A673 (cell line): ENCODE measurements at regions not wholly inside any gene's neighbourhood (a gene's known extent, or its start where the extent isn't known, plus 50 kb on each side); places are given as distances from the start of the nearest gene placed in this dataset.

Experiments
- BruUV-seq: library from RNA; stranded (reverse); fragments of 400-500 nt; replicated peaks from 2 replicates; lab custom pipeline; 2021; lab: Mats Ljungman, UMichigan
- CTCF ChIA-PET: fragments of 300-600 bp; sonication (Branson Sonifier 250); formaldehyde crosslinking; loops from one replicate; lab custom pipeline; 2022; ENCODE audit warnings: antibody characterized with exemption; lab: Charles Lee
- POLR2A ChIA-PET: fragments of 300-600 bp; sonication (Branson Sonifier 250); formaldehyde crosslinking; loops from one replicate; lab custom pipeline; 2022; ENCODE audit warnings: antibody characterized with exemption; ENCODE audit not compliant: low non-redundant PET; lab: Charles Lee
- DNase-seq: peaks from one replicate; pipeline ENCODE4 v3.0.0-alpha.2; 2015; ENCODE audit warnings: low spot score
- H3K27ac ChIP-seq: fragments of 200-600 bp; sonication (generic); 2 replicates; pipeline ENCODE4 v1.5.1; 2016; ENCODE audit warnings: mixed run types, low read depth, mild to moderate bottlenecking, mixed read lengths, antibody characterized with exemption, low read length; ENCODE audit not compliant: poor library complexity, severe bottlenecking
- H3K27me3 ChIP-seq: fragments of 200-600 bp; sonication (generic); replicated peaks from 2 replicates; pipeline ENCODE4 v1.6.1; 2017; ENCODE audit warnings: mixed run types, low read depth, mild to moderate bottlenecking, mixed read lengths, antibody characterized with exemption, low read length; ENCODE audit not compliant: insufficient read depth, poor library complexity
- H3K36me3 ChIP-seq: fragments of 200-600 bp; sonication (generic); 2 replicates; pipeline ENCODE4 v1.6.1; 2016; ENCODE audit warnings: mixed run types, mild to moderate bottlenecking, mixed read lengths, antibody characterized with exemption, low read length; ENCODE audit not compliant: insufficient read depth, poor library complexity, severe bottlenecking
- H3K4me1 ChIP-seq: fragments of 200-600 bp; sonication (generic); 2 replicates; pipeline ENCODE4 v1.6.1; 2017; ENCODE audit warnings: mixed run types, mild to moderate bottlenecking, mixed read lengths, antibody characterized with exemption, low read length; ENCODE audit not compliant: insufficient read depth, poor library complexity, severe bottlenecking
- H3K4me3 ChIP-seq: fragments of 200-600 bp; sonication (generic); 2 replicates; pipeline ENCODE4 v1.5.1; 2016; ENCODE audit warnings: low read depth, mixed run types, mild to moderate bottlenecking, mixed read lengths, low read length; ENCODE audit not compliant: poor library complexity, severe bottlenecking
- H3K9me3 ChIP-seq: fragments of 200-600 bp; sonication (generic); 2 replicates; pipeline ENCODE4 v1.6.1; 2016; ENCODE audit warnings: mixed run types, low read depth, mild to moderate bottlenecking, mixed read lengths, antibody characterized with exemption, low read length; ENCODE audit not compliant: poor library complexity, severe bottlenecking
- CTCF ChIP-seq: fragments of 300-800, 200-600 bp; sonication (generic); conservative IDR thresholded peaks from 2 replicates; pipeline ENCODE4 v1.5.1; 2017; ENCODE audit warnings: low read depth, mild to moderate bottlenecking, antibody characterized with exemption, low read length, moderate library complexity, mixed read lengths
- EZH2 ChIP-seq: fragments of 200-600 bp; sonication (generic); IDR thresholded peaks from 2 replicates; pipeline ENCODE4 v1.6.1; 2017; ENCODE audit warnings: borderline replicate concordance, low read depth, mild to moderate bottlenecking, mixed read lengths, antibody characterized with exemption, low read length; ENCODE audit not compliant: poor library complexity, severe bottlenecking
- intact Hi-C: fragments of 100-400 bp; cut with micrococcal nuclease; formaldehyde crosslinking; loops from one replicate; pipeline ENCODE4 v1.10.0; 2022; ENCODE audit not compliant: unreplicated experiment

- BruUV-seq = no TSS peak
- Histone ChIP-seq H3K27me3 (no peaks in the 10 kb centered on the region), H3K4me1 (peaks cover 5% of the 10 kb centered on the region), H3K36me3 (no peaks in the 10 kb centered on the region), H3K4me3 (no peak overlapping the region), H3K27ac (no peak overlapping the region), H3K9me3 (peaks cover 4% of the 10 kb centered on the region)
- intact Hi-C loops = no loop called here
- no peak for DNase-seq
- ChIA-PET POLR2A (no interaction called here), CTCF (no interaction called here)
- no peak for TF ChIP-seq EZH2
- TF ChIP-seq CTCF = no peak
Observed at GRCh38 chr3:193761969-193762368, 169.0 kb downstream of the OPA1 start.

GRCh38 chr3:193762657-193763056 is 169.6 kb downstream of the OPA1 start:
- Histone ChIP-seq H3K9me3 (peaks cover 4% of the 10 kb centered on the region), H3K36me3 (no peaks in the 10 kb centered on the region), H3K27ac (no peak overlapping the region), H3K27me3 (no peaks in the 10 kb centered on the region), H3K4me1 (peaks cover 4% of the 10 kb centered on the region), H3K4me3 (no peak overlapping the region)
- no TSS peak for BruUV-seq
- TF ChIP-seq CTCF = no peak
- no peak for TF ChIP-seq EZH2
- POLR2A ChIA-PET = no interaction called here
- DNase-seq = no peak
- CTCF ChIA-PET = no interaction called here
- intact Hi-C loops = no loop called here

GRCh38 chr3:193764959-193765358 is 172.0 kb downstream of the OPA1 start:
- H3K9me3 ChIP-seq = no peaks in the 10 kb centered on the region
- no peak for TF ChIP-seq CTCF
- TF ChIP-seq EZH2 = no peak
- H3K4me1 ChIP-seq = no peaks in the 10 kb centered on the region
- ChIA-PET CTCF (no interaction called here), POLR2A (no interaction called here)
- no peak overlapping the region for H3K27ac ChIP-seq
- no peak for DNase-seq
- H3K27me3 ChIP-seq = no peaks in the 10 kb centered on the region
- intact Hi-C loops = no loop called here
- BruUV-seq = no TSS peak
- no peaks in the 10 kb centered on the region for H3K36me3 ChIP-seq
- no peak overlapping the region for H3K4me3 ChIP-seq
